C4-2B (cell line): ENCODE measurements at regions not wholly inside any gene's neighbourhood (a gene's known extent, or its start where the extent isn't known, plus 50 kb on each side); places are given as distances from the start of the nearest gene placed in this dataset.

ENCODE experiments used
- H3K27ac ChIP-seq: fragments of 450-650 bp; 2 replicates; pipeline ENCODE4 v1.5.1; 2017
- CTCF ChIP-seq: fragments of 450-650 bp; conservative IDR thresholded peaks from 2 replicates; pipeline ENCODE4 v1.5.1; 2017; ENCODE audit warnings: mild to moderate bottlenecking
- ZFX ChIP-seq: fragments of 450-650 bp; IDR thresholded peaks from 2 replicates; pipeline ENCODE4 v1.6.1; 2017

DNA sequence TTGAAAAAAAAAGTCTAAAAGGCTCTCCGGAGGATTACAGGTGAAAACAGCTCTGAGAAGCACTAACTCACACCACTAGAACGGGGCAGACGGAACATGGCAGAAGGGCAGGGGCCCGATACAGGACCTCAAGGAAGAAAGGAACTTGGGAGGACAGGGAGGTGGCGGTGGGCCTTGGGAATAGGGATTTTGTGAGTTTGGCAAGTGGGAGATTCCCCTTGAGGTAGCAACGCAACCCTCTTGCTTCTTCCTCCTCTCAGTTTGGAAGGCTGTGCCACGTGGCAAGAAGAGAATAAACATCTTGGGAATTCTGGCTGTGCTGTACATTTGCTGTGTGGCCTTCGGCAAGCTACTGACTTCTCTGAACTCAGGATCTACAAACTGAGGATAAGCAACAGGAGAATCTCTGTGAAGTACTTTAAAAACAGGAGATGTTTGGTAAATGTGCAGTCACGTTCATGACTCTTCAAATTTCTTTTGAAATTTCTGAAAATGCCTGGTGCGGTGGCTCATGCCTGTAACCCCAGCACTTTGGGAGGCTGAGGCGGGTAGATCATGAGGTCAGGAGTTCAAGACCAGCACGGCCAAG lies 220.8 kb downstream of the BCAS1 start:
- H3K27ac ChIP-seq: no peak overlapping the region; the same call in 1 of the 2 replicates
- no peak for TF ChIP-seq ZFX
- TF ChIP-seq CTCF: no peak

- TF ChIP-seq ZFX: no peak
- no peak for TF ChIP-seq CTCF
- no peak overlapping the region for H3K27ac ChIP-seq
Measured at GRCh38 chr20:53848304-53848703, 222.1 kb downstream of the BCAS1 start.

DNA sequence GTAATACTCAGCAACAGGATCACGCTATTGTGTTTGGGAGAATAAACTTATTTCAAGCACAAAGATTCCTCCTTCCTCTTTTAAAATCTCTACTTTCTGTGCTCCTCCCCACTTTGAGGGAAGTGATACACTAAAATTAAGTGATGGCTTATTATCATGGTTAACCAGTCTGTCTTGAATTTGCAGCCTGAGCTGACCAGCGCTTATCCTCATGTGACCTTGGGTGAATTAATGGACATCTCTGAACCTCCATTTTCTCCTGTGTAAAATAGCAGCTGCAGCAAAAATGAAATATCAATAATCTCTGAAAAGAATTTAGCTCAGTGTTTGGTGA lies 222.6 kb downstream of the BCAS1 start:
- no peak overlapping the region for H3K27ac ChIP-seq
- TF ChIP-seq ZFX (no peak), CTCF (no peak)

- no peak overlapping the region for H3K27ac ChIP-seq
- TF ChIP-seq CTCF (no peak), ZFX (no peak)
Measured at GRCh38 chr20:53847139-53847836, 223.1 kb downstream of the BCAS1 start.

DNA sequence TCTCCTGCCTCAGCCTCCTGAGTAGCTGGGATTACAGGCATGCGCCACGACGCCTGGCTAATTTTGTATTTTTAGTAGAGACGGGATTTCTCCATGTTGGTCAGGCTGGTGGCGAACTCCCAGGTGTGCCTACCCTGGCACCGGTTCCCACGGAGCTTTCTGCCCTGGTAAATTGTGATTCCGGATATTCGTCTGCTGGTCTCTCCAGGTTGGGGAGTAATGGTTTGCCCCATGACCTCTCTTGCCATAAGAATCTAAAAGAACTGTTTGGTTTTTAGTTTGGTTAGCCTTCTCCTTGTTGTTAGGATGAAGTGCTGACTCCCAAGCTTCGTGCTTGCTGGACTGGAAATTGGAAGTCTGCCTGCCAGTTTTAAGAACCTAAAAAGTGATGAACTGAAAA lies 223.8 kb downstream of the BCAS1 start:
- no peak overlapping the region for H3K27ac ChIP-seq
- no peak for TF ChIP-seq ZFX
- TF ChIP-seq CTCF: no peak

GRCh38 chr20:53845980-53846379 lies 224.4 kb downstream of the BCAS1 start:
- TF ChIP-seq CTCF (no peak), ZFX (no peak)
- no peak overlapping the region for H3K27ac ChIP-seq

DNA sequence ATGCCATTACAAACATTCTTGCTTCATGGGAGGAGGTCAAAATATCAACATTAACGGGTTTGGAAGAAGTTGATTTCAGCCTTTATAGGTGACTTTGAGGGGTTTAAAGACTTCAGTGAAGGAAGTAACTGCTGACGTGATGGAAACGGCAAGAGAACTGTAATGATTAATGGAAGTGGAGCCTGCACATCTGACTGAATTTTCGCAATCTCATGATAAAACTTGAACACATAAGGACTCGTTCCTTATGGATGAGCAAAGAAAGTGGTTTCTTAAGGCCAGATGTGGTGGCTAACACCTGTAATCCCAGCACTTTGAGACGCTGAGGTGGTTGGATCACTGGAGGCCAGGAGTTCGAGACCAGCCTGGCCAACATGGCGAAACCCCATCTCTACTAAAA lies 226.1 kb downstream of the BCAS1 start:
- TF ChIP-seq CTCF: no peak
- TF ChIP-seq ZFX: no peak
- H3K27ac ChIP-seq: no peak overlapping the region
